PC-9 (cell line): ENCODE measurements at regions not wholly inside any gene's neighbourhood (a gene's known extent, or its start where the extent isn't known, plus 50 kb on each side); places are given as distances from the start of the nearest gene placed in this dataset.

Source experiments
- CTCF ChIP-seq: fragments of 200-600 bp; sonication (generic); conservative IDR thresholded peaks from 2 replicates; pipeline ENCODE4 v1.6.1; 2017; ENCODE audit warnings: mixed run types, antibody characterized with exemption, mild to moderate bottlenecking, moderate library complexity
- EZH2 ChIP-seq: fragments of 200-600 bp; sonication (generic); IDR thresholded peaks from 2 replicates; pipeline ENCODE4 v1.8.0; 2017; ENCODE audit warnings: antibody characterized with exemption, low read depth

DNA sequence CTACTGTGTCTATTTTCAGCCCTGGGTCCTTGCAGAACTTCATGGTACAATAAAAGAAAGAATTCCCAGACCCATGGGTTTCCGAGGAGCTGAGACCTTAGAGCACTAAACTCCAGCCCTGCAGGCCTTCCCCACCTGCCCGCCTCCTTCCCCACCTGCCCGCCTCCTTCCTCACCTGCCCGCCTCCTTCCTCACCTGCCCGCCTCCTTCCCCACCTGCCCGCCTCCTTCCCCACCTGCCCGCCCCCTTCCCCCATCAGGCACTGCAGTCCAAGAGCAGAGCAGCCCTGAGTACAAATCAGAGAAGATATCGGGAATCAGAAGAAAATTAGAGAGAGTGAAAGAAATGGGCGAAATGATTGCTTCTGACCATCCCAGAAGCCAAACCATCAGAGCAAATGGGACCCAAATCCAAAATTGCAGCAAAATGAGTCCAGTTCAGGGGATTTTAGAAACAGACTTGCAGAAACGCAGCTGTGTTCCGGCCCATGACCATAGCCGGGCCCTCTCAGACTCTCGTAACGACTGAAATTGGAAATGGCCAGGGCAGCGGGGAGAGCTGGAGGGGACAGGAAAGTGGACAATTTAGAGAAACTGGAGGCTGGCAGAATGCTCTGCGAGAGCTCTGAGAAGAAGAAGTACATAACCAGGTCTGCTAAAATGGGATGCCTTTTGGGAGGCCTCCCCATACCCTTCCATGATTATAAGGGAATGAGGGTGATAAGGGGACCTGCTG lies 568.4 kb downstream of the TCERG1L start:
- TF ChIP-seq CTCF, result no peak
- no peak for TF ChIP-seq EZH2
